ENCODE measurements at regions not wholly inside any gene's neighbourhood (a gene's known extent, or its start where the extent isn't known, plus 50 kb on each side); places are given as distances from the start of the nearest gene placed in this dataset.
"Not testable (repeated sequence)": the region's sequence is repeated elsewhere in the genome, so short reads cannot be mapped to it uniquely, and the experiment has no call there.

- no peak for DNase-seq (ENCODE audit: low spot score in 2 of 2)
- H3K9me3 Mint-ChIP-seq: peaks cover 33% of the 10 kb centered on the region
- H3K27ac Mint-ChIP-seq: no peak overlapping the region
- H3K4me1 Mint-ChIP-seq: no peaks in the 10 kb centered on the region
- H3K36me3 Mint-ChIP-seq: no peaks in the 10 kb centered on the region
- no peak overlapping the region for H3K4me3 Mint-ChIP-seq
- no peak for ATAC-seq
Measured at GRCh38 chr14:46147452-46147851, 504.1 kb downstream of the RPL10L start.

- no peak for DNase-seq (ENCODE audit: low spot score in 2 of 2)
- H3K4me3 Mint-ChIP-seq: no peak overlapping the region
- H3K27ac Mint-ChIP-seq: no peak overlapping the region
- no peak for ATAC-seq
- H3K4me1 Mint-ChIP-seq: no peaks in the 10 kb centered on the region
- H3K9me3 Mint-ChIP-seq: peaks cover 33% of the 10 kb centered on the region
- no peaks in the 10 kb centered on the region for H3K36me3 Mint-ChIP-seq
Measured at GRCh38 chr14:46147024-46147423, 504.6 kb downstream of the RPL10L start.

- no peak for DNase-seq (ENCODE audit: low spot score in 2 of 2)
- Mint-ChIP-seq H3K27ac (no peak overlapping the region), H3K36me3 (no peaks in the 10 kb centered on the region), H3K4me3 (no peak overlapping the region), H3K9me3 (peaks cover 21% of the 10 kb centered on the region), H3K4me1 (no peaks in the 10 kb centered on the region)
- ATAC-seq: no peak
Measured at GRCh38 chr14:46140445-46140844, 511.1 kb downstream of the RPL10L start.

- no peak for ATAC-seq
- H3K4me1 Mint-ChIP-seq: no peaks in the 10 kb centered on the region
- peaks cover 21% of the 10 kb centered on the region for H3K9me3 Mint-ChIP-seq
- no peak for DNase-seq (ENCODE audit: low spot score in 2 of 2)
- H3K36me3 Mint-ChIP-seq: no peaks in the 10 kb centered on the region
- no peak overlapping the region for H3K27ac Mint-ChIP-seq
- H3K4me3 Mint-ChIP-seq: no peak overlapping the region
Measured at GRCh38 chr14:46139649-46140048, 511.9 kb downstream of the RPL10L start.

- ATAC-seq: no peak
- no peak for DNase-seq (ENCODE audit: low spot score in 2 of 2)
- Mint-ChIP-seq H3K9me3 (peaks cover 17% of the 10 kb centered on the region), H3K4me3 (no peak overlapping the region), H3K27ac (no peak overlapping the region), H3K4me1 (no peaks in the 10 kb centered on the region), H3K36me3 (no peaks in the 10 kb centered on the region)
Measured at GRCh38 chr14:46137786-46138185, 513.8 kb downstream of the RPL10L start.

- Mint-ChIP-seq H3K27ac (no peak overlapping the region), H3K4me3 (no peak overlapping the region), H3K9me3 (peaks cover 19% of the 10 kb centered on the region), H3K4me1 (no peaks in the 10 kb centered on the region), H3K36me3 (no peaks in the 10 kb centered on the region)
- ATAC-seq (no peak), DNase-seq (ENCODE audit: low spot score in 2 of 2) (no peak)
Measured at GRCh38 chr14:46136456-46136855, 515.1 kb downstream of the RPL10L start.

- DNase-seq (ENCODE audit: low spot score in 2 of 2) (no peak), ATAC-seq (no peak)
- no peaks in the 10 kb centered on the region for H3K36me3 Mint-ChIP-seq
- no peak overlapping the region for H3K27ac Mint-ChIP-seq
- no peak overlapping the region for H3K4me3 Mint-ChIP-seq
- no peaks in the 10 kb centered on the region for H3K4me1 Mint-ChIP-seq
- H3K9me3 Mint-ChIP-seq: peaks cover 19% of the 10 kb centered on the region
Measured at GRCh38 chr14:46108228-46108627, 543.4 kb downstream of the RPL10L start.

GRCh38 chr14:46100901-46101300 lies 550.7 kb downstream of the RPL10L start:
- ATAC-seq; H3K27ac Mint-ChIP-seq; H3K4me1 Mint-ChIP-seq; H3K9me3 Mint-ChIP-seq; DNase-seq (ENCODE audit: low spot score in 2 of 2); H3K36me3 Mint-ChIP-seq; H3K4me3 Mint-ChIP-seq: not testable (repeated sequence)

- Mint-ChIP-seq H3K27ac (no peak overlapping the region), H3K36me3 (no peaks in the 10 kb centered on the region), H3K4me1 (no peaks in the 10 kb centered on the region), H3K9me3 (peaks cover 12% of the 10 kb centered on the region), H3K4me3 (no peak overlapping the region)
- ATAC-seq: no peak
- no peak for DNase-seq (ENCODE audit: low spot score in 2 of 2)
Measured at GRCh38 chr14:46091819-46092218, 559.8 kb downstream of the RPL10L start.

- no peaks in the 10 kb centered on the region for H3K4me1 Mint-ChIP-seq
- ATAC-seq (no peak), DNase-seq (ENCODE audit: low spot score in 2 of 2) (no peak)
- H3K9me3 Mint-ChIP-seq: peaks cover 18% of the 10 kb centered on the region
- H3K36me3 Mint-ChIP-seq: no peaks in the 10 kb centered on the region
- H3K4me3 Mint-ChIP-seq: no peak overlapping the region
- no peak overlapping the region for H3K27ac Mint-ChIP-seq
Measured at GRCh38 chr14:46087604-46088003, 564.0 kb downstream of the RPL10L start.

- ATAC-seq (no peak), DNase-seq (ENCODE audit: low spot score in 2 of 2) (no peak)
- H3K27ac Mint-ChIP-seq: no peak overlapping the region
- no peaks in the 10 kb centered on the region for H3K4me1 Mint-ChIP-seq
- peaks cover 6% of the 10 kb centered on the region for H3K9me3 Mint-ChIP-seq
- H3K36me3 Mint-ChIP-seq: no peaks in the 10 kb centered on the region
- no peak overlapping the region for H3K4me3 Mint-ChIP-seq
Measured at GRCh38 chr14:46074061-46074460, 577.5 kb downstream of the RPL10L start.

- no peaks in the 10 kb centered on the region for H3K4me1 Mint-ChIP-seq
- H3K36me3 Mint-ChIP-seq: no peaks in the 10 kb centered on the region
- DNase-seq (ENCODE audit: low spot score in 2 of 2) (no peak), ATAC-seq (no peak)
- H3K4me3 Mint-ChIP-seq: no peak overlapping the region
- H3K9me3 Mint-ChIP-seq: peaks cover 17% of the 10 kb centered on the region
- H3K27ac Mint-ChIP-seq: no peak overlapping the region
Measured at GRCh38 chr14:46063872-46064271, 587.7 kb downstream of the RPL10L start.

GRCh38 chr14:46058964-46059563 lies 592.5 kb downstream of the RPL10L start:
- ATAC-seq (no peak), DNase-seq (ENCODE audit: low spot score in 2 of 2) (no peak)
- no peak overlapping the region for H3K27ac Mint-ChIP-seq
- peaks cover 20% of the 10 kb centered on the region for H3K9me3 Mint-ChIP-seq
- no peaks in the 10 kb centered on the region for H3K4me1 Mint-ChIP-seq
- H3K4me3 Mint-ChIP-seq: no peak overlapping the region
- H3K36me3 Mint-ChIP-seq: no peaks in the 10 kb centered on the region

- no peaks in the 10 kb centered on the region for H3K4me1 Mint-ChIP-seq
- DNase-seq (ENCODE audit: low spot score in 2 of 2): no peak
- peaks cover 16% of the 10 kb centered on the region for H3K9me3 Mint-ChIP-seq
- H3K27ac Mint-ChIP-seq: no peak overlapping the region
- no peaks in the 10 kb centered on the region for H3K36me3 Mint-ChIP-seq
- no peak for ATAC-seq
- H3K4me3 Mint-ChIP-seq: no peak overlapping the region
Measured at GRCh38 chr14:46057799-46058198, 593.8 kb downstream of the RPL10L start.

GRCh38 chr14:46054526-46054925 lies 597.1 kb downstream of the RPL10L start:
- Mint-ChIP-seq H3K36me3 (no peaks in the 10 kb centered on the region), H3K9me3 (peaks cover 13% of the 10 kb centered on the region), H3K4me3 (no peak overlapping the region), H3K4me1 (no peaks in the 10 kb centered on the region), H3K27ac (no peak overlapping the region)
- DNase-seq (ENCODE audit: low spot score in 2 of 2) (no peak), ATAC-seq (no peak)

- H3K36me3 Mint-ChIP-seq: no peaks in the 10 kb centered on the region
- no peak overlapping the region for H3K27ac Mint-ChIP-seq
- no peaks in the 10 kb centered on the region for H3K4me1 Mint-ChIP-seq
- ATAC-seq (no peak), DNase-seq (ENCODE audit: low spot score in 2 of 2) (no peak)
- H3K4me3 Mint-ChIP-seq: no peak overlapping the region
- peaks cover 10% of the 10 kb centered on the region for H3K9me3 Mint-ChIP-seq
Measured at GRCh38 chr14:46053221-46053620, 598.4 kb downstream of the RPL10L start.

GRCh38 chr14:46051796-46052195 lies 599.8 kb downstream of the RPL10L start:
- DNase-seq (ENCODE audit: low spot score in 2 of 2) (no peak), ATAC-seq (no peak)
- Mint-ChIP-seq H3K4me3 (no peak overlapping the region), H3K27ac (no peak overlapping the region), H3K9me3 (peaks cover 14% of the 10 kb centered on the region), H3K36me3 (no peaks in the 10 kb centered on the region), H3K4me1 (no peaks in the 10 kb centered on the region)

Measured in stimulated activated effector memory CD8-positive, alpha-beta T cell treated with anti-CD3 and anti-CD28 coated beads, Interleukin-12 subunit alpha, Interleukin-12 subunit beta, amount 100 ng/mL, for 72 hours (primary cell).